ENCODE measurements at regions not wholly inside any gene's neighbourhood (a gene's known extent, or its start where the extent isn't known, plus 50 kb on each side); places are given as distances from the start of the nearest gene placed in this dataset.

GRCh38 chr14:65867333-65867732 lies 454.8 kb downstream of the FUT8 start:
- no peak overlapping the region for H3K27ac ChIP-seq
- H3K4me3 ChIP-seq: no peak overlapping the region
- no peaks in the 10 kb centered on the region for H3K36me3 ChIP-seq
- intact Hi-C loops (cut with DNase I; ENCODE audit: low total_unique reads): no loop called here
- TF ChIP-seq CTCF (IDR thresholded peaks at IDR 0.05 in 8 of 11, conservative IDR thresholded peaks at IDR 0.05 in 3 of 11) (no peak), POLR2AphosphoS5 (IDR thresholded peaks at IDR 0.05) (no peak), POLR2A (IDR thresholded peaks at IDR 0.05) (no peak)
- H3K4me1 ChIP-seq: peaks cover 0 to 4% (median 0%) of the 10 kb centered on the region in 6 donors
- WGBS, 5 donors: 92 to 98% (median 96%) methylated on average over 3 of the region's 3 CpGs
- no peaks in the 10 kb centered on the region for H3K9me3 ChIP-seq
- DNase-seq: no peak
- H3K27me3 ChIP-seq (replicated peaks in 1 of 7): no peaks in the 10 kb centered on the region

- no peak overlapping the region for H3K4me3 ChIP-seq
- no peaks in the 10 kb centered on the region for H3K36me3 ChIP-seq
- intact Hi-C loops (cut with DNase I; ENCODE audit: low total_unique reads): no loop called here
- H3K27ac ChIP-seq: no peak overlapping the region
- no peaks in the 10 kb centered on the region for H3K27me3 ChIP-seq (replicated peaks in 1 of 7)
- 89 to 94% (median 92%) methylated on average over 2 of the region's 2 CpGs for WGBS, 5 donors
- H3K4me1 ChIP-seq: no peaks in the 10 kb centered on the region
- H3K9me3 ChIP-seq: peaks cover 0 to 11% (median 0%) of the 10 kb centered on the region in 8 donors
- TF ChIP-seq POLR2A (IDR thresholded peaks at IDR 0.05): no peak
- no peak for TF ChIP-seq POLR2AphosphoS5 (IDR thresholded peaks at IDR 0.05)
- TF ChIP-seq CTCF (IDR thresholded peaks at IDR 0.05 in 8 of 11, conservative IDR thresholded peaks at IDR 0.05 in 3 of 11): no peak
- no peak for DNase-seq
Observed at GRCh38 chr14:65872536-65872935, 460.0 kb downstream of the FUT8 start.

GRCh38 chr14:65877166-65877565 lies 464.6 kb downstream of the FUT8 start:
- H3K27me3 ChIP-seq (replicated peaks in 1 of 7): no peaks in the 10 kb centered on the region
- H3K4me1 ChIP-seq: no peaks in the 10 kb centered on the region
- no peaks in the 10 kb centered on the region for H3K36me3 ChIP-seq
- peaks cover 0 to 15% (median 0%) of the 10 kb centered on the region in 8 donors for H3K9me3 ChIP-seq
- TF ChIP-seq POLR2AphosphoS5 (IDR thresholded peaks at IDR 0.05): no peak
- no peak for TF ChIP-seq POLR2A (IDR thresholded peaks at IDR 0.05)
- 84 to 94% (median 90%) methylated on average over 4 to 7 of the region's 7 CpGs for WGBS, 5 donors
- no peak for DNase-seq
- H3K27ac ChIP-seq: no peak overlapping the region
- no peak overlapping the region for H3K4me3 ChIP-seq
- intact Hi-C loops (cut with DNase I; ENCODE audit: low total_unique reads): no loop called here

- intact Hi-C loops (cut with DNase I; ENCODE audit: low total_unique reads): no loop called here
- no peak overlapping the region for H3K4me3 ChIP-seq
- peaks cover 0 to 18% (median 0%) of the 10 kb centered on the region in 8 donors for H3K9me3 ChIP-seq
- 56 to 69% (median 66%) methylated on average over 4 of the region's 4 CpGs for WGBS, 5 donors
- H3K27me3 ChIP-seq (replicated peaks in 1 of 7): no peaks in the 10 kb centered on the region
- no peak overlapping the region for H3K27ac ChIP-seq
- DNase-seq: no peak
- no peaks in the 10 kb centered on the region for H3K4me1 ChIP-seq
- TF ChIP-seq CTCF (IDR thresholded peaks at IDR 0.05 in 8 of 11, conservative IDR thresholded peaks at IDR 0.05 in 3 of 11) (no peak), POLR2A (IDR thresholded peaks at IDR 0.05) (no peak), POLR2AphosphoS5 (IDR thresholded peaks at IDR 0.05) (no peak)
- no peaks in the 10 kb centered on the region for H3K36me3 ChIP-seq
Observed at GRCh38 chr14:65877624-65878023, 465.1 kb downstream of the FUT8 start.

GRCh38 chr14:65878586-65878985 lies 466.1 kb downstream of the FUT8 start:
- H3K36me3 ChIP-seq: no peaks in the 10 kb centered on the region
- WGBS, 5 donors: 76 to 88% (median 84%) methylated on average over 4 of the region's 4 CpGs
- DNase-seq: no peak
- no peaks in the 10 kb centered on the region for H3K4me1 ChIP-seq
- no peak overlapping the region for H3K4me3 ChIP-seq
- H3K9me3 ChIP-seq: peaks cover 0 to 18% (median 0%) of the 10 kb centered on the region in 8 donors
- H3K27ac ChIP-seq: no peak overlapping the region
- H3K27me3 ChIP-seq (replicated peaks in 1 of 7): no peaks in the 10 kb centered on the region
- intact Hi-C loops (cut with DNase I; ENCODE audit: low total_unique reads): no loop called here
- TF ChIP-seq POLR2A (IDR thresholded peaks at IDR 0.05) (no peak), POLR2AphosphoS5 (IDR thresholded peaks at IDR 0.05) (no peak), CTCF (IDR thresholded peaks at IDR 0.05 in 8 of 11, conservative IDR thresholded peaks at IDR 0.05 in 3 of 11) (no peak)
